Adipocyte (in vitro differentiated cells): ENCODE measurements at regions not wholly inside any gene's neighbourhood (a gene's known extent, or its start where the extent isn't known, plus 50 kb on each side); places are given as distances from the start of the nearest gene placed in this dataset.

Experiments used
- DNase-seq: peaks from one replicate; pipeline ENCODE4 v3.0.0-alpha.2; 2015; ENCODE audit warnings: low read depth
- H3K27me3 ChIP-seq: replicated peaks from 2 replicates; pipeline ENCODE4 v1.7.0; 2013; ENCODE audit warnings: mild to moderate bottlenecking, low read length, moderate library complexity; ENCODE audit not compliant: control insufficient read depth, insufficient read depth
- H3K36me3 ChIP-seq: 2 replicates; pipeline ENCODE4 v1.7.0; 2013; ENCODE audit warnings: low read length, mild to moderate bottlenecking, moderate library complexity; ENCODE audit not compliant: control insufficient read depth, insufficient read depth, severe bottlenecking
- H3K4me1 ChIP-seq: 2 replicates; pipeline ENCODE4 v1.7.0; 2013; ENCODE audit warnings: mild to moderate bottlenecking, low read length, moderate library complexity; ENCODE audit not compliant: control insufficient read depth, insufficient read depth
- H3K4me3 ChIP-seq: 2 replicates; pipeline ENCODE4 v1.7.0; 2013; ENCODE audit warnings: mild to moderate bottlenecking, low read length, moderate library complexity
- H3K9ac ChIP-seq: 2 replicates; pipeline ENCODE4 v1.7.0; 2013; ENCODE audit warnings: mild to moderate bottlenecking, low read length, moderate library complexity
- H3K9me3 ChIP-seq: 2 replicates; pipeline ENCODE4 v1.7.0; 2013; ENCODE audit warnings: mild to moderate bottlenecking, low read length, moderate library complexity; ENCODE audit not compliant: control insufficient read depth

GRCh38 chr15:85313339-85313738 lies 67.1 kb upstream of the AKAP13 start:
- H3K4me1 ChIP-seq: peaks cover 26% of the 10 kb centered on the region
- H3K27me3 ChIP-seq: no peaks in the 10 kb centered on the region
- no peak overlapping the region for H3K4me3 ChIP-seq
- H3K9me3 ChIP-seq: no peaks in the 10 kb centered on the region
- no peak for DNase-seq
- no peak overlapping the region for H3K9ac ChIP-seq
- H3K36me3 ChIP-seq: no peaks in the 10 kb centered on the region

GRCh38 chr15:85314146-85314545 lies 66.3 kb upstream of the AKAP13 start:
- H3K9ac ChIP-seq: no peak overlapping the region
- H3K27me3 ChIP-seq: no peaks in the 10 kb centered on the region
- DNase-seq: no peak
- H3K4me3 ChIP-seq: no peak overlapping the region
- H3K9me3 ChIP-seq: no peaks in the 10 kb centered on the region
- H3K4me1 ChIP-seq: peaks cover 31% of the 10 kb centered on the region
- H3K36me3 ChIP-seq: no peaks in the 10 kb centered on the region

DNA sequence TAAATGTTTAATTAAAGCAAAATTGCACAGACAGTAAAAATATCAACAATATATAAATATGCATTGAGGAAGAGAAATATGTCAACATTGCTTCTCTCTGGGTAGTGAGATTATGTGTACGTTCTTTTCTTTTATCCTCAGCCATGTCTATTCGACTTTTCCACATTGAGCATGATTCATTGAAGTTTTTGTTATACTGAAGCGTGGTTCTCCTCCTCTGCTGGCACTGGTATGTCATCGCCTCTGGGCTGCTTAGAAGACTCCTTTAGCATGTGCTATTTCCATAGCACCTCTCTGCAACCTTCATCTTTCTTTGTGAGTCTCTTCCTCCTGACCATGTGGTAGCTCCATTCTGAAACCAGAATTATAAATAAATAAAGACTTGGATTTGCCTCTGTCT lies 65.8 kb upstream of the AKAP13 start:
- Histone ChIP-seq H3K9ac (no peak overlapping the region), H3K9me3 (no peaks in the 10 kb centered on the region), H3K27me3 (no peaks in the 10 kb centered on the region), H3K4me1 (peaks cover 31% of the 10 kb centered on the region), H3K36me3 (no peaks in the 10 kb centered on the region), H3K4me3 (no peak overlapping the region)
- DNase-seq: no peak

- no peaks in the 10 kb centered on the region for H3K36me3 ChIP-seq
- peak; percentile 38 for DNase-seq
- H3K4me1 ChIP-seq: peaks cover 31% of the 10 kb centered on the region
- no peak overlapping the region for H3K4me3 ChIP-seq
- no peaks in the 10 kb centered on the region for H3K27me3 ChIP-seq
- H3K9me3 ChIP-seq: no peaks in the 10 kb centered on the region
- H3K9ac ChIP-seq: no peak overlapping the region
Measured at GRCh38 chr15:85316244-85316934, 64.0 kb upstream of the AKAP13 start.

- Histone ChIP-seq H3K9ac (no peak overlapping the region), H3K4me1 (peaks cover 22% of the 10 kb centered on the region), H3K4me3 (no peak overlapping the region), H3K36me3 (no peaks in the 10 kb centered on the region), H3K9me3 (peaks cover 8% of the 10 kb centered on the region), H3K27me3 (no peaks in the 10 kb centered on the region)
- peak; percentile 76 for DNase-seq
Measured at GRCh38 chr15:85318048-85318731, 62.2 kb upstream of the AKAP13 start.

DNA sequence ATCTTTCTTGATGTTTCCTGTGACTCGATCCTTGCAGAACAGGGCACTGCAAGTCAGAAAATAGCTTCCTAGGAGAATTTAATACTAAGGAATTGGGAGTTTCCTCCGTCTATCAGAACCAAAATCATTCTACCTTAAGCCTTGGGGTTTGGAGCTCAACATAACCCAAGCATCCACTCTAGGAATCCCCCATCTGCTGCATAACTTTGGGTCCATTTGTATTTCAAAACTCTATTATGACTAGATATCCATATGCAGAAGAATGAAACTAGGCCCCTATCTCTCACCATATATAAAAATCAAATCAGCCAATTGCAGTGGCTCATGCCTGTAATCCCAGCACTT lies 61.7 kb upstream of the AKAP13 start:
- H3K4me3 ChIP-seq: no peak overlapping the region
- peaks cover 8% of the 10 kb centered on the region for H3K9me3 ChIP-seq
- no peak overlapping the region for H3K9ac ChIP-seq
- no peaks in the 10 kb centered on the region for H3K27me3 ChIP-seq
- H3K36me3 ChIP-seq: no peaks in the 10 kb centered on the region
- no peak for DNase-seq
- H3K4me1 ChIP-seq: peaks cover 18% of the 10 kb centered on the region

DNA sequence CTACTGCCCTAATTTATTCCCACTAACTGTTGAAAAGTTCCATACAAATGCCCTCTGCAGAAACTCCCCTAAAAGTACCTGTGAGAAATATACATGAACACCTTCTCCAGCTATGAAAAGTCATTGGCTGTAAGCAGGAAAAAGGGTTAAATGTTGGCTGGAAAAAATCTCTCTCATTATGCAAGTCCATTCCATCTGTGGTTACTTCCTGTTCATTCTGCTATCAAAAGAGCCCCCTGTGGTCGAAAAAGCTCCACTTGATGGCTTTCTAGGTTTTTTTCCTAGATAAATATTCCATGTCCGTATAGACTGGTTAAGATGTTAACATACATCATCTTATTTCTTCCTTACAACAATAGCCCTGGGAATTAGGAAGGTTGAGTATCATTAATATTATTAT lies 56.2 kb upstream of the AKAP13 start:
- no peak for DNase-seq
- Histone ChIP-seq H3K4me1 (peaks cover under 1% of the 10 kb centered on the region), H3K9ac (no peak overlapping the region)

GRCh38 chr15:85325834-85326233 lies 54.6 kb upstream of the AKAP13 start:
- Histone ChIP-seq H3K36me3 (no peaks in the 10 kb centered on the region), H3K9ac (no peak overlapping the region), H3K9me3 (peaks cover 8% of the 10 kb centered on the region), H3K4me1 (peaks cover 13% of the 10 kb centered on the region), H3K27me3 (no peaks in the 10 kb centered on the region), H3K4me3 (no peak overlapping the region)
- no peak for DNase-seq

More for the DNA sequence above, 56.2 kb upstream of the AKAP13 start:
- H3K36me3 ChIP-seq: no peaks in the 10 kb centered on the region
- no peaks in the 10 kb centered on the region for H3K27me3 ChIP-seq
- H3K9me3 ChIP-seq: peaks cover 8% of the 10 kb centered on the region
- no peak overlapping the region for H3K4me3 ChIP-seq

GRCh38 chr15:85326291-85326690 lies 54.1 kb upstream of the AKAP13 start:
- Histone ChIP-seq H3K36me3 (no peaks in the 10 kb centered on the region), H3K9me3 (peaks cover 8% of the 10 kb centered on the region), H3K4me1 (peaks cover 16% of the 10 kb centered on the region), H3K9ac (no peak overlapping the region), H3K4me3 (no peak overlapping the region), H3K27me3 (no peaks in the 10 kb centered on the region)
- DNase-seq: no peak

- Histone ChIP-seq H3K4me1 (peaks cover 23% of the 10 kb centered on the region), H3K27me3 (no peaks in the 10 kb centered on the region), H3K4me3 (no peak overlapping the region), H3K9ac (no peak overlapping the region), H3K9me3 (peaks cover under 1% of the 10 kb centered on the region), H3K36me3 (no peaks in the 10 kb centered on the region)
- DNase-seq: no peak
Measured at GRCh38 chr15:85327820-85328219, 52.6 kb upstream of the AKAP13 start.

DNA sequence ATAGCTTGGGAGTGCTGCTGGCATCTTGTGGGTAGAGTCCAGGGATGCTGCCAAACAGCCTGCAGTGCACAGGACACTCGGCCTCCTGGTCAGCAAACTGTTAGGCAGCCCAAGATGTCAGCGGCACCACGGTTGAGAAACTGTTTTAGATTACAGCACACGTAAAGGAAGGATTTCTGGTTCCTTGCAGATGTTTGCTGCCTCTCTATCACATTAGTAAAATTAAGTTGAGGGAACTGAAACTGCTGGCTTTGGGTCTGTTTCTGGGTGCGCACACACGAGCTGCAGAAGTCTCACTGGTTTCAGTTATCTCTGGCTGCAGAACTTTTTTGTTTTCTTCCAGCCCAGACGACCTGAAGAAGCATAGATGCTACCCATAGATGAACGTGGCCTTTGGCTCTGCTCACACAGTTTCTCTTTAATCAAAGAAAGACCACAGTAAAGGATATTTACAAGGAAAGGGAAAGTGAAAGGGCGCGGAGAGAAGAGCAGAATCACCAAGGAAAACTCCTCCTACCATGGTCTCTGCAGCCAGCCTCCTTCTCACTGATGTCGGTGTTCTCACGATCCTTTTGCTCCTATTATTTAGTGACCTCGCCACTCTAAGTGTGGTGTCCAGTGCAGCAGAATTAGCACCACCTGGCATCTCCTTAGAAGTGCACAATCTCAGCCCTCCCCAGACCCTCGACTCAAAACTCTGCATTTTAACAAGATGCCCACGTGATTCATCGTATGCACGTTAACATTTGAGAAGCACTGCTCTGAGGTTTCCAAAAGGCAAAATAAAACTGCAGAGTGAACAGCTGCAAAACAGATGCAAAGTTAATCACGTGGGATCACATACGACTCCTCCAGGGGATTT lies 50.6 kb upstream of the AKAP13 start:
- peaks cover 31% of the 10 kb centered on the region for H3K4me1 ChIP-seq
- no peaks in the 10 kb centered on the region for H3K36me3 ChIP-seq
- peak; percentile 75 for DNase-seq
- H3K4me3 ChIP-seq: peak overlapping the region; percentile 86
- H3K27me3 ChIP-seq: no peaks in the 10 kb centered on the region
- H3K9ac ChIP-seq: peak overlapping the region; percentile 84
- no peaks in the 10 kb centered on the region for H3K9me3 ChIP-seq
